Stimulated activated naive CD8-positive, alpha-beta T cell treated with anti-CD3 and anti-CD28 coated beads, Interleukin-15, amount 100 ng/mL, for 72 hours (primary cell): ENCODE measurements at regions not wholly inside any gene's neighbourhood (a gene's known extent, or its start where the extent isn't known, plus 50 kb on each side); places are given as distances from the start of the nearest gene placed in this dataset.
A peak's percentile ranks its signal among the peaks of the same experiment; 100 is the strongest.

ENCODE experiments used
- ATAC-seq: fragments of 150-1000 bp; cut with Tn5 transposase; 2 replicates; pipeline ENCODE4 v1.10.0; 2021; ENCODE audit warnings: mild to moderate bottlenecking, moderate library complexity
- DNase-seq, 2 donors: peaks; one replicate each; pipeline ENCODE4 v3.0.0; 2021 to 2022
- H3K27ac Mint-ChIP-seq, 2 donors: one replicate each; pipeline ENCODE4 v1.8.0; 2022; ENCODE audit warnings: mild to moderate bottlenecking in 2 of 2, mixed read lengths in 2 of 2, moderate library complexity in 2 of 2
- H3K27me3 Mint-ChIP-seq: one replicate; pipeline ENCODE4 v1.8.0; 2022; ENCODE audit warnings: mixed read lengths
- H3K4me1 Mint-ChIP-seq: one replicate; pipeline ENCODE4 v1.8.0; 2022; ENCODE audit warnings: mild to moderate bottlenecking, mixed read lengths
- H3K4me3 Mint-ChIP-seq, 2 donors: one replicate each; pipeline ENCODE4 v1.8.0; 2022; ENCODE audit warnings: mild to moderate bottlenecking in 2 of 2, mixed read lengths in 2 of 2, moderate library complexity in 1 of 2
- H3K9me3 Mint-ChIP-seq, 2 donors: one replicate each; pipeline ENCODE4 v1.8.0; 2022; ENCODE audit warnings: mixed read lengths in 2 of 2

GRCh38 chr18:78801011-78801410, 178.6 kb upstream of the SALL3 start:
- Mint-ChIP-seq H3K4me1 (no peaks in the 10 kb centered on the region), H3K4me3 (no peak overlapping the region), H3K27ac (no peak overlapping the region), H3K9me3 (no peaks in the 10 kb centered on the region), H3K27me3 (no peaks in the 10 kb centered on the region)
- no peak for ATAC-seq
- no peak for DNase-seq

- H3K27ac Mint-ChIP-seq = no peak overlapping the region
- no peak for DNase-seq
- no peaks in the 10 kb centered on the region for H3K4me1 Mint-ChIP-seq
- no peaks in the 10 kb centered on the region for H3K27me3 Mint-ChIP-seq
- ATAC-seq = no peak
- no peak overlapping the region for H3K4me3 Mint-ChIP-seq
- no peaks in the 10 kb centered on the region for H3K9me3 Mint-ChIP-seq
Measured at GRCh38 chr18:78803104-78803503, 176.5 kb upstream of the SALL3 start.

GRCh38 chr18:78804206-78805030, 175.2 kb upstream of the SALL3 start:
- H3K27ac Mint-ChIP-seq = no peak overlapping the region
- H3K4me1 Mint-ChIP-seq = no peaks in the 10 kb centered on the region
- no peak overlapping the region for H3K4me3 Mint-ChIP-seq
- no peak for DNase-seq
- no peaks in the 10 kb centered on the region for H3K27me3 Mint-ChIP-seq
- H3K9me3 Mint-ChIP-seq = peaks cover 0 to under 1% of the 10 kb centered on the region in 2 donors
- ATAC-seq = no peak

GRCh38 chr18:78805840-78806239, 173.8 kb upstream of the SALL3 start:
- peaks cover 7 to 10% of the 10 kb centered on the region in 2 donors for H3K9me3 Mint-ChIP-seq
- no peak overlapping the region for H3K4me3 Mint-ChIP-seq

GRCh38 chr18:78807668-78808067, 171.9 kb upstream of the SALL3 start:
- H3K4me1 Mint-ChIP-seq = no peaks in the 10 kb centered on the region
- no peak overlapping the region for H3K4me3 Mint-ChIP-seq
- H3K27ac Mint-ChIP-seq = no peak overlapping the region
- DNase-seq (no peak), ATAC-seq (no peak)
- H3K27me3 Mint-ChIP-seq = peaks cover 10% of the 10 kb centered on the region
- peaks cover 7 to 10% of the 10 kb centered on the region in 2 donors for H3K9me3 Mint-ChIP-seq

More at GRCh38 chr18:78805840-78806239, 173.8 kb upstream of the SALL3 start:
- DNase-seq (no peak), ATAC-seq (no peak)
- Mint-ChIP-seq H3K27ac (no peak overlapping the region), H3K4me1 (no peaks in the 10 kb centered on the region), H3K27me3 (no peaks in the 10 kb centered on the region)

GRCh38 chr18:78809845-78810244, 169.8 kb upstream of the SALL3 start:
- Mint-ChIP-seq H3K4me3 (no peak overlapping the region), H3K27ac (no peak overlapping the region), H3K27me3 (peaks cover 31% of the 10 kb centered on the region), H3K4me1 (no peaks in the 10 kb centered on the region), H3K9me3 (peaks cover 7 to 10% of the 10 kb centered on the region in 2 donors)
- no peak for DNase-seq
- no peak for ATAC-seq

GRCh38 chr18:78810706-78811105, 168.9 kb upstream of the SALL3 start:
- Mint-ChIP-seq H3K4me1 (no peaks in the 10 kb centered on the region), H3K4me3 (no peak overlapping the region), H3K9me3 (peaks cover 7 to 10% of the 10 kb centered on the region in 2 donors), H3K27ac (no peak overlapping the region), H3K27me3 (peaks cover 39% of the 10 kb centered on the region)
- ATAC-seq (no peak), DNase-seq (no peak)

- Mint-ChIP-seq H3K9me3 (peaks cover 7 to 10% of the 10 kb centered on the region in 2 donors), H3K4me1 (no peaks in the 10 kb centered on the region), H3K27ac (peak overlapping the region in 1 of 2 donors; percentile 42), H3K4me3 (no peak overlapping the region), H3K27me3 (peaks cover 48% of the 10 kb centered on the region)
- DNase-seq (no peak), ATAC-seq (no peak)
Measured at GRCh38 chr18:78812067-78812466, 167.6 kb upstream of the SALL3 start.

GRCh38 chr18:78813156-78813555, 166.5 kb upstream of the SALL3 start:
- Mint-ChIP-seq H3K4me3 (no peak overlapping the region), H3K27me3 (peaks cover 56% of the 10 kb centered on the region), H3K9me3 (peaks cover 7 to 10% of the 10 kb centered on the region in 2 donors), H3K27ac (no peak overlapping the region), H3K4me1 (no peaks in the 10 kb centered on the region)
- no peak for ATAC-seq
- DNase-seq = no peak

GRCh38 chr18:78813936-78814710, 165.5 kb upstream of the SALL3 start:
- ATAC-seq (no peak), DNase-seq (no peak)
- Mint-ChIP-seq H3K9me3 (peaks cover 7 to 10% of the 10 kb centered on the region in 2 donors), H3K4me1 (no peaks in the 10 kb centered on the region), H3K4me3 (no peak overlapping the region), H3K27me3 (peaks cover 62% of the 10 kb centered on the region), H3K27ac (no peak overlapping the region)

GRCh38 chr18:78814766-78815165, 164.9 kb upstream of the SALL3 start:
- DNase-seq = no peak
- no peak for ATAC-seq
- no peaks in the 10 kb centered on the region for H3K4me1 Mint-ChIP-seq
- peaks cover 4 to 6% of the 10 kb centered on the region in 2 donors for H3K9me3 Mint-ChIP-seq
- H3K27me3 Mint-ChIP-seq = peaks cover 62% of the 10 kb centered on the region
- no peak overlapping the region for H3K27ac Mint-ChIP-seq
- H3K4me3 Mint-ChIP-seq = no peak overlapping the region

GRCh38 chr18:78816114-78816513, 163.5 kb upstream of the SALL3 start:
- H3K9me3 Mint-ChIP-seq = no peaks in the 10 kb centered on the region
- DNase-seq (no peak), ATAC-seq (no peak)
- H3K27me3 Mint-ChIP-seq = peaks cover 62% of the 10 kb centered on the region
- H3K4me3 Mint-ChIP-seq = no peak overlapping the region
- no peaks in the 10 kb centered on the region for H3K4me1 Mint-ChIP-seq
- no peak overlapping the region for H3K27ac Mint-ChIP-seq

GRCh38 chr18:78816916-78817315, 162.7 kb upstream of the SALL3 start:
- DNase-seq (no peak), ATAC-seq (no peak)
- H3K27me3 Mint-ChIP-seq = peaks cover 60% of the 10 kb centered on the region
- H3K4me1 Mint-ChIP-seq = no peaks in the 10 kb centered on the region
- H3K4me3 Mint-ChIP-seq = no peak overlapping the region
- no peaks in the 10 kb centered on the region for H3K9me3 Mint-ChIP-seq
- no peak overlapping the region for H3K27ac Mint-ChIP-seq

GRCh38 chr18:78818495-78818894, 161.1 kb upstream of the SALL3 start:
- Mint-ChIP-seq H3K27ac (peak overlapping the region in 1 of 2 donors; percentile 76), H3K4me3 (no peak overlapping the region), H3K9me3 (no peaks in the 10 kb centered on the region), H3K27me3 (peaks cover 52% of the 10 kb centered on the region), H3K4me1 (no peaks in the 10 kb centered on the region)
- ATAC-seq = no peak
- no peak for DNase-seq

GRCh38 chr18:78818961-78819360, 160.7 kb upstream of the SALL3 start:
- Mint-ChIP-seq H3K4me1 (no peaks in the 10 kb centered on the region), H3K9me3 (no peaks in the 10 kb centered on the region), H3K4me3 (no peak overlapping the region), H3K27me3 (peaks cover 49% of the 10 kb centered on the region), H3K27ac (no peak overlapping the region)
- ATAC-seq (peak; percentile 66), DNase-seq (no peak)

- no peaks in the 10 kb centered on the region for H3K9me3 Mint-ChIP-seq
- H3K4me3 Mint-ChIP-seq = no peak overlapping the region
- ATAC-seq = no peak
- no peaks in the 10 kb centered on the region for H3K4me1 Mint-ChIP-seq
- H3K27ac Mint-ChIP-seq = no peak overlapping the region
- H3K27me3 Mint-ChIP-seq = peaks cover 36% of the 10 kb centered on the region
- no peak for DNase-seq
Measured at GRCh38 chr18:78820161-78820834, 159.3 kb upstream of the SALL3 start.
